ENCODE measurements at regions not wholly inside any gene's neighbourhood (a gene's known extent, or its start where the extent isn't known, plus 50 kb on each side); places are given as distances from the start of the nearest gene placed in this dataset.

DNA sequence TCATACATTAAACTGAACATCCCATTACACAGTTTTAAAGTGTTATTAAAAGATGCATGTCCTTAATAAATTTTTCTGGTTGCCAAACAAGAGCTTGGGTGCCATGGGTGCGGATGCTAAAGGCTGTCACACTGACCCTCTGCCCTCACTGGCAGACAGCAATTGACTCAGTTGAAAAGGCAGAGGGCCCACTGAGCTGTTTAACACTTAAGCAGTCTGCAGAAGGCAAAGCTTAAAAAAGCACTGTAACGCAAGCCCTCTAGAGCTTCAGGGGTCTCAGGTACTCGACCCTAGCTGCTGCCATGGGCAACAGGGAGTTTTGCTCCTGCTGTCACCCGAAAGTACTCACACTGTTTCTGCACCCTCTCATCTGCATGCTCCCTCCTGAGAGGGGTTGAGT is 726.4 kb upstream of the TYRP1 start:
- no peak overlapping the region for H3K14ac ChIP-seq (replicated peaks; ENCODE audit: low read depth, low read length)
- H2AK9ac ChIP-seq (replicated peaks; ENCODE audit: low read depth, low read length, poor library complexity), result no peak overlapping the region
- H2AK5ac ChIP-seq (ENCODE audit: low read depth, low read length), result no peak overlapping the region
- no peak overlapping the region for H2AFZ ChIP-seq (replicated peaks; ENCODE audit: low read length, poor library complexity)
- BruUV-seq (replicated peaks), result no TSS peak
- H3K4me3 ChIP-seq (ENCODE audit: insufficient read depth, low read depth, low read length), result no peak overlapping the region
- no peaks in the 10 kb centered on the region for H3K79me1 ChIP-seq (ENCODE audit: low read depth in 1 of 2, low read length in 2 of 2)
- H3K4me2 ChIP-seq (ENCODE audit: low read depth, low read length), result no peak overlapping the region
- DNase-seq (no peak), ATAC-seq (ENCODE audit: low read depth) (no peak)
- CTCF ChIA-PET, result no interaction called here
- H3K9ac ChIP-seq (ENCODE audit: low read depth, low read length), result no peak overlapping the region
- no peak overlapping the region for H2BK20ac ChIP-seq (ENCODE audit: low read depth, low read length)
- intact Hi-C loops (cut with micrococcal nuclease), result no loop called here
- no peak overlapping the region for H3K18ac ChIP-seq (ENCODE audit: low read depth, low read length)
- H3K9me1 ChIP-seq (ENCODE audit: insufficient read depth, low read length), result no peaks in the 10 kb centered on the region
- no peak overlapping the region for H4K5ac ChIP-seq (ENCODE audit: low read depth, low read length)
- no peak overlapping the region for H3K23ac ChIP-seq (ENCODE audit: low read depth, low read length)
- no peak overlapping the region for H2BK120ac ChIP-seq (ENCODE audit: low read depth, low read length)
- H4K20me1 ChIP-seq (ENCODE audit: insufficient read depth, low read length), result no peaks in the 10 kb centered on the region
- H3K4ac ChIP-seq (ENCODE audit: low read depth, low read length), result no peak overlapping the region
- in situ Hi-C loops (cut with MboI; ENCODE audit: low sequenced_read_pairs), result no loop called here
- H3K27ac ChIP-seq (ENCODE audit: insufficient read depth, low read length), result no peak overlapping the region
- no peak overlapping the region for H3K56ac ChIP-seq (ENCODE audit: extremely low read depth, insufficient read depth, low read length)
- H3K27me3 ChIP-seq (ENCODE audit: control insufficient read depth, insufficient read depth, low read length), result no peaks in the 10 kb centered on the region
- dilution Hi-C loops (cut with HindIII; ENCODE audit: low sequenced_read_pairs, unreplicated experiment), result no loop called here
- H3K9me3 ChIP-seq (ENCODE audit: control insufficient read depth, insufficient read depth, low read length), result peaks cover 13% of the 10 kb centered on the region
- no peak for TF ChIP-seq MAZ (IDR thresholded peaks at IDR 0.05; ENCODE audit: borderline replicate concordance, low read depth, low read length)
- TF ChIP-seq SMC3 (IDR thresholded peaks at IDR 0.05; ENCODE audit: low read depth, low read length), result no peak
- TF ChIP-seq BHLHE40 (IDR thresholded peaks at IDR 0.05; ENCODE audit: low read depth, low read length), result no peak
- no peak for TF ChIP-seq RCOR1 (IDR thresholded peaks at IDR 0.05; ENCODE audit: insufficient replicate concordance, low read length)
- H3K36me3 ChIP-seq (ENCODE audit: control insufficient read depth, insufficient read depth, low read length), result no peaks in the 10 kb centered on the region
- WGBS, 2 experiments (ENCODE audit: extremely low coverage in 2 of 2, insufficient read length in 1 of 2), result 59% methylated on average over 2 of the region's 4 CpGs; no CpG with 5 or more reads in 1 of the 2 experiments
- H2BK5ac ChIP-seq (ENCODE audit: low read depth, low read length, poor library complexity, severe bottlenecking), result no peak overlapping the region
- H4K8ac ChIP-seq (ENCODE audit: low read depth in 2 of 2, low read length in 2 of 2), result no peak overlapping the region
- POLR2A ChIA-PET (ENCODE audit: unreplicated experiment), result no interaction called here
- no peaks in the 10 kb centered on the region for H3K4me1 ChIP-seq (ENCODE audit: control insufficient read depth, insufficient read depth, low read length)
- no peak overlapping the region for H4K91ac ChIP-seq (ENCODE audit: insufficient read depth, low read depth, low read length)
- no peak overlapping the region for H2BK15ac ChIP-seq (ENCODE audit: low read depth, low read length)

Data from IMR-90 (cell line).